ENCODE measurements at regions not wholly inside any gene's neighbourhood (a gene's known extent, or its start where the extent isn't known, plus 50 kb on each side); places are given as distances from the start of the nearest gene placed in this dataset.

GRCh38 chr3:176428552-176428951 lies 768.7 kb downstream of the TBL1XR1 start:
- no peak for TF ChIP-seq CTCF (IDR thresholded peaks at IDR 0.05)
- TF ChIP-seq POLR2A (IDR thresholded peaks at IDR 0.05) = no peak
